A673 (cell line): ENCODE measurements at regions not wholly inside any gene's neighbourhood (a gene's known extent, or its start where the extent isn't known, plus 50 kb on each side); places are given as distances from the start of the nearest gene placed in this dataset.

Source experiments
- BruUV-seq: library from RNA; stranded (reverse); fragments of 400-500 nt; replicated peaks from 2 replicates; lab custom pipeline; 2021; lab: Mats Ljungman, UMichigan
- CTCF ChIA-PET: fragments of 300-600 bp; sonication (Branson Sonifier 250); formaldehyde crosslinking; loops from one replicate; lab custom pipeline; 2022; ENCODE audit warnings: antibody characterized with exemption; lab: Charles Lee
- POLR2A ChIA-PET: fragments of 300-600 bp; sonication (Branson Sonifier 250); formaldehyde crosslinking; loops from one replicate; lab custom pipeline; 2022; ENCODE audit warnings: antibody characterized with exemption; ENCODE audit not compliant: low non-redundant PET; lab: Charles Lee
- DNase-seq: peaks from one replicate; pipeline ENCODE4 v3.0.0-alpha.2; 2015; ENCODE audit warnings: low spot score
- H3K27ac ChIP-seq: fragments of 200-600 bp; sonication (generic); 2 replicates; pipeline ENCODE4 v1.5.1; 2016; ENCODE audit warnings: mixed run types, low read depth, mild to moderate bottlenecking, mixed read lengths, antibody characterized with exemption, low read length; ENCODE audit not compliant: poor library complexity, severe bottlenecking
- H3K27me3 ChIP-seq: fragments of 200-600 bp; sonication (generic); replicated peaks from 2 replicates; pipeline ENCODE4 v1.6.1; 2017; ENCODE audit warnings: mixed run types, low read depth, mild to moderate bottlenecking, mixed read lengths, antibody characterized with exemption, low read length; ENCODE audit not compliant: insufficient read depth, poor library complexity
- H3K36me3 ChIP-seq: fragments of 200-600 bp; sonication (generic); 2 replicates; pipeline ENCODE4 v1.6.1; 2016; ENCODE audit warnings: mixed run types, mild to moderate bottlenecking, mixed read lengths, antibody characterized with exemption, low read length; ENCODE audit not compliant: insufficient read depth, poor library complexity, severe bottlenecking
- H3K4me1 ChIP-seq: fragments of 200-600 bp; sonication (generic); 2 replicates; pipeline ENCODE4 v1.6.1; 2017; ENCODE audit warnings: mixed run types, mild to moderate bottlenecking, mixed read lengths, antibody characterized with exemption, low read length; ENCODE audit not compliant: insufficient read depth, poor library complexity, severe bottlenecking
- H3K4me3 ChIP-seq: fragments of 200-600 bp; sonication (generic); 2 replicates; pipeline ENCODE4 v1.5.1; 2016; ENCODE audit warnings: low read depth, mixed run types, mild to moderate bottlenecking, mixed read lengths, low read length; ENCODE audit not compliant: poor library complexity, severe bottlenecking
- H3K9me3 ChIP-seq: fragments of 200-600 bp; sonication (generic); 2 replicates; pipeline ENCODE4 v1.6.1; 2016; ENCODE audit warnings: mixed run types, low read depth, mild to moderate bottlenecking, mixed read lengths, antibody characterized with exemption, low read length; ENCODE audit not compliant: poor library complexity, severe bottlenecking
- CTCF ChIP-seq: fragments of 300-800, 200-600 bp; sonication (generic); conservative IDR thresholded peaks from 2 replicates; pipeline ENCODE4 v1.5.1; 2017; ENCODE audit warnings: low read depth, mild to moderate bottlenecking, antibody characterized with exemption, low read length, moderate library complexity, mixed read lengths
- EZH2 ChIP-seq: fragments of 200-600 bp; sonication (generic); IDR thresholded peaks from 2 replicates; pipeline ENCODE4 v1.6.1; 2017; ENCODE audit warnings: borderline replicate concordance, low read depth, mild to moderate bottlenecking, mixed read lengths, antibody characterized with exemption, low read length; ENCODE audit not compliant: poor library complexity, severe bottlenecking
- intact Hi-C: fragments of 100-400 bp; cut with micrococcal nuclease; formaldehyde crosslinking; loops from one replicate; pipeline ENCODE4 v1.10.0; 2022; ENCODE audit not compliant: unreplicated experiment

DNA sequence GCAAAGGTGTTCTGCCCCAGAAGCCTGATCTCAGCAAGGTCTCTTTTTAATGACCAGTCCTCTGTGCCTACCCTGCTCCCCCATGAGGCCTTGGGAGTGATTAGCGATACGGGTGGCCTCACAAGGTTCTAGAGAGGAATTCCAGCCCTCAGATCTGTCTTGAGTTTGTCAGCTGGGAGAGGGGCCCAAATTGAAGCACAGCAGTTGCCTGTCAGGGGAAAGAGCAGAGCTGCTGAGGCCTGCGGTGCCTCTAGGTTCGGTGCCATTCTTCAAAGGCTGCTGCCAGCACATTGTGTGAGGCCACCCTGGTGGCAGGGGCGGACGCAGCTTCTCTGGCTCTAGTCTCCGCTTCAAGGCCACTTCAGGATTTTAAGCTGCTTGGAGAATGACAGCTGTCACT, 85.7 kb upstream of the GRIA1 start:
- Histone ChIP-seq H3K4me3 (no peak overlapping the region), H3K9me3 (no peaks in the 10 kb centered on the region), H3K27me3 (no peaks in the 10 kb centered on the region), H3K4me1 (peaks cover 3% of the 10 kb centered on the region), H3K36me3 (no peaks in the 10 kb centered on the region), H3K27ac (no peak overlapping the region)
- ChIA-PET POLR2A (interaction anchor here (0.5 kb wide), 1 partner anchor 120 kb away, joined by 3 read pairs; no protein-coding TSS in a partner anchor), CTCF (no interaction called here)
- no TSS peak for BruUV-seq
- no peak for DNase-seq
- TF ChIP-seq CTCF: no peak
- no peak for TF ChIP-seq EZH2
- intact Hi-C loops: no loop called here

DNA sequence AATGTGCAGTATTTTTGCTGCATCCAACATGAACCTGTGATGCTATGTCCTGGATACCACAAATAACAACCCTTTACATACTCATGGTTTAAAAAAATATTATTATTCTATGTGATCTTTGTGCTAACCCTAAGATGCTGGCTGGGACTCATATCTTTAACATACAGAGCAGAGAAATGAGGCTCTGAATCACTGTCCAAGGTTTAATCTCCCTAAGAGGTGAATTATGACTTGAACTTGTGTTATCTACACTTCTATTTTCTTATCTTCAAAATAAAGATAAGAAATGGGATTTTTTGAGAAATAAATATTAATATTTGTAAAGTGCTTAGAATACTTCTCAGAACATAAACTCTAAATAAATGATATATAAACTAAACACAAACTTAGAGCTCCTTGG, 68.8 kb upstream of the GRIA1 start:
- Histone ChIP-seq H3K4me3 (no peak overlapping the region), H3K4me1 (no peaks in the 10 kb centered on the region), H3K27ac (no peak overlapping the region), H3K36me3 (no peaks in the 10 kb centered on the region), H3K27me3 (peaks cover 41% of the 10 kb centered on the region), H3K9me3 (no peaks in the 10 kb centered on the region)
- TF ChIP-seq EZH2: no peak
- TF ChIP-seq CTCF: no peak
- intact Hi-C loops: no loop called here
- ChIA-PET POLR2A (no interaction called here), CTCF (no interaction called here)
- no peak for DNase-seq
- BruUV-seq: no TSS peak

- no peak for DNase-seq
- intact Hi-C loops: no loop called here
- Histone ChIP-seq H3K27ac (no peak overlapping the region), H3K27me3 (peaks cover 35% of the 10 kb centered on the region), H3K4me3 (no peak overlapping the region), H3K9me3 (no peaks in the 10 kb centered on the region), H3K36me3 (no peaks in the 10 kb centered on the region), H3K4me1 (no peaks in the 10 kb centered on the region)
- BruUV-seq: no TSS peak
- ChIA-PET CTCF (no interaction called here), POLR2A (no interaction called here)
- no peak for TF ChIP-seq EZH2
- peak; percentile 42; the same call in 1 of the 2 replicates for TF ChIP-seq CTCF
These were observed 64.6 kb upstream of the GRIA1 start for GRCh38 chr5:153425914-153426313.
